Activated CD8-positive, alpha-beta T cell treated with anti-CD3 and anti-CD28 coated beads, Interleukin-2, amount 10 ng/mL, durations not matched to agents 7 days and 5 days (primary cell): ENCODE measurements at regions not wholly inside any gene's neighbourhood (a gene's known extent, or its start where the extent isn't known, plus 50 kb on each side); places are given as distances from the start of the nearest gene placed in this dataset.

Experiments used
- ATAC-seq: fragments of 150-1000 bp; cut with Tn5 transposase; one replicate; pipeline ENCODE4 v1.10.0; 2021; ENCODE audit warnings: moderate library complexity
- CTCF ChIA-PET: fragments of 350-600 bp; sonication (Branson Sonifier 250); formaldehyde crosslinking; loops from one replicate; lab custom pipeline; 2021; ENCODE audit warnings: antibody characterized with exemption; lab: Charles Lee
- POLR2A ChIA-PET: fragments of 350-600 bp; sonication (Branson Sonifier 250); formaldehyde crosslinking; loops from one replicate; lab custom pipeline; 2021; ENCODE audit warnings: antibody characterized with exemption; lab: Charles Lee
- DNase-seq: peaks from one replicate; pipeline ENCODE4 v3.0.0-alpha.2; 2020
- H3K27ac Mint-ChIP-seq: one replicate; pipeline ENCODE4 v1.8.0; 2021; ENCODE audit warnings: mild to moderate bottlenecking, mixed read lengths
- H3K27me3 Mint-ChIP-seq: one replicate; pipeline ENCODE4 v1.8.0; 2021; ENCODE audit warnings: low read depth, mixed read lengths
- H3K36me3 Mint-ChIP-seq: one replicate; pipeline ENCODE4 v1.8.0; 2021; ENCODE audit warnings: low read depth, mixed read lengths
- H3K4me1 Mint-ChIP-seq: one replicate; pipeline ENCODE4 v1.8.0; 2021; ENCODE audit warnings: low read depth, mixed read lengths
- H3K4me3 Mint-ChIP-seq: one replicate; pipeline ENCODE4 v1.8.0; 2021; ENCODE audit warnings: mild to moderate bottlenecking, mixed read lengths
- H3K9me3 Mint-ChIP-seq: one replicate; pipeline ENCODE4 v1.8.0; 2022; ENCODE audit warnings: mixed read lengths; ENCODE audit not compliant: insufficient read depth

DNA sequence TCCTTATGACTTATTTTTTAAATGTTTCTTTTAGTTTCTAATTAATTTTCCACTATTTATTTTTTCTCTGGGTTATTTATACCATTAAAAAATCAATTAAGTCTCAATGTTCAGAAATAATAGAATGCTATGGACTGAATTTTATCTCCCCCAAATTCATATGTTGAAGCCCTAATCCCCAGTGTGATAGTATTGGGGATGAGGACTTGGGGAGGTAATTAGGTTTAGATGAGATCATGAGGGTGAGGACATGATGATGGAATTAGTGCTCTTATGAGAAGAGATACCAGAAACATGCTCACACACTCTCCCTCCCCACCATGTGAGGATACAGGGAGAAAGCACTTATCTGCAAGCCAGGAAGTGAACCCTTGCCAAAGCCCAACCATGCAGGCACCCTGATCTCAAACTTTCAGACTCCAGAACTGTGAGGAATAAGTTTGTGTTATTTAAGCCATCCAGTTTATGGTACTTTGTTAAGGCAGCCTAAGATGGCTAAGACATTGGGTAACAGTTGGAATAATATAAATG lies 202.6 kb downstream of the MDFIC start:
- H3K4me3 Mint-ChIP-seq, result no peak overlapping the region
- POLR2A ChIA-PET, result no interaction called here
- no peak overlapping the region for H3K27ac Mint-ChIP-seq
- ATAC-seq (no peak), DNase-seq (no peak)
- CTCF ChIA-PET, result no interaction called here
- H3K36me3 Mint-ChIP-seq, result no peaks in the 10 kb centered on the region
- no peaks in the 10 kb centered on the region for H3K27me3 Mint-ChIP-seq
- no peaks in the 10 kb centered on the region for H3K9me3 Mint-ChIP-seq
- peaks cover 2% of the 10 kb centered on the region for H3K4me1 Mint-ChIP-seq

DNA sequence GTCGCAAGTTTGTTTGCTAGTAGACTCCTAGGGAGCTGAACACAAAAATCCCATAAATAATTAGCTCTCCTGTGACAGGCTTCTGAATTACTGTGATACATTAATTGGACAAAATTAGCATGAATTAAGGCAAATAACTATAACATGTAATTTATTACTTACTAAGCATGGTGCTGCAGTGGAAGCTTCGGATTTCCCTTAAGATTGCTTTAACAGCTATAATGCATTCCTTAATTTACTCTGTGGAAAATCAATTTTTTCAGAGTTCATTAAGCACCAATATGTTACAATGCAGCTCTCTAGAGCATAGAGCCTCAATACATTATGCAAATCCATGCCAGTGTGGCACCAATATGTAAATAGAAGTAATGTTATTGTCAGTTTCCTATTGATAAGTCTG lies 201.5 kb downstream of the MDFIC start:
- Mint-ChIP-seq H3K4me1 (peaks cover 2% of the 10 kb centered on the region), H3K27me3 (no peaks in the 10 kb centered on the region), H3K36me3 (no peaks in the 10 kb centered on the region), H3K27ac (no peak overlapping the region), H3K9me3 (no peaks in the 10 kb centered on the region), H3K4me3 (no peak overlapping the region)
- ChIA-PET POLR2A (no interaction called here), CTCF (no interaction called here)
- no peak for DNase-seq
- ATAC-seq, result no peak

DNA sequence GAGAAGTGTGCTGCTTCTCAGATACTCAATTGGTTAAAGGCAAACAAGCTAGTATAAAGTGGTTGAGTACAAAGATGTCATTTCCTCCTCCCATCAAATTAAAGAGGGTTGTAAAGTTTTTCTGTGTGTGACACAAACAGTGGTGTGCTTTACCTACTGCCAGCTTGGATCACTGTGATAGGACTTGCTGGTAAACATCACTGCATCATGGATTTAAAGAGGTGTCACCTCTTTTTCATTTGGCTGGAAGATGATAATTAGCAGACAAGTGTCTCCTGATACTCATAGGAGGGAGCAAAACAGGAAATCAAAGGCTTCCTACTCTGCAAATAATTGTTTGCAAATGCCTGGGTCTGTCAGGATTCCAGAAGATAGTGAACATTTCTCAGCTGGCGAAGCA lies 200.5 kb downstream of the MDFIC start:
- Mint-ChIP-seq H3K27ac (no peak overlapping the region), H3K27me3 (no peaks in the 10 kb centered on the region), H3K4me3 (no peak overlapping the region), H3K4me1 (peaks cover 2% of the 10 kb centered on the region), H3K36me3 (no peaks in the 10 kb centered on the region), H3K9me3 (no peaks in the 10 kb centered on the region)
- POLR2A ChIA-PET, result no interaction called here
- CTCF ChIA-PET, result no interaction called here
- no peak for ATAC-seq
- DNase-seq, result no peak

DNA sequence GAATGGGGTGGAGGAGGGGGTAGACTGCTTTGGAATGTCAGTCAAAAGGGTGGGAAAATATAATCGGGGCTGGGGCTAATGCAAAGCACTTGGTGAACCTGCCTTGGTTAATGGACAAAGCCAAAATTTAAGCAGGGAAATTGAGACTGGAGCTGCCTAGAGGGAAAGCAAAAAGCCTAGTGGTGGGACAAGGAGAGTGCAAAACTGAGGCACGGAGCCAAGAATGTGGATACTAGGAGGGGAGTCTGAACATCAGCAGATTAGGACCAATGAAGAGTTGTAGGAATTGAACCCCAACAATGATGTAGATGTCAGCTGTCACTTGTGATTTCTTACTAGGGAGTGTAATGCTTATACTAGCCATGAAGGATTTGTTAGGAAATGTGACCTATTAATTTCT lies 195.9 kb downstream of the MDFIC start:
- no peak overlapping the region for H3K4me3 Mint-ChIP-seq
- CTCF ChIA-PET, result no interaction called here

DNA sequence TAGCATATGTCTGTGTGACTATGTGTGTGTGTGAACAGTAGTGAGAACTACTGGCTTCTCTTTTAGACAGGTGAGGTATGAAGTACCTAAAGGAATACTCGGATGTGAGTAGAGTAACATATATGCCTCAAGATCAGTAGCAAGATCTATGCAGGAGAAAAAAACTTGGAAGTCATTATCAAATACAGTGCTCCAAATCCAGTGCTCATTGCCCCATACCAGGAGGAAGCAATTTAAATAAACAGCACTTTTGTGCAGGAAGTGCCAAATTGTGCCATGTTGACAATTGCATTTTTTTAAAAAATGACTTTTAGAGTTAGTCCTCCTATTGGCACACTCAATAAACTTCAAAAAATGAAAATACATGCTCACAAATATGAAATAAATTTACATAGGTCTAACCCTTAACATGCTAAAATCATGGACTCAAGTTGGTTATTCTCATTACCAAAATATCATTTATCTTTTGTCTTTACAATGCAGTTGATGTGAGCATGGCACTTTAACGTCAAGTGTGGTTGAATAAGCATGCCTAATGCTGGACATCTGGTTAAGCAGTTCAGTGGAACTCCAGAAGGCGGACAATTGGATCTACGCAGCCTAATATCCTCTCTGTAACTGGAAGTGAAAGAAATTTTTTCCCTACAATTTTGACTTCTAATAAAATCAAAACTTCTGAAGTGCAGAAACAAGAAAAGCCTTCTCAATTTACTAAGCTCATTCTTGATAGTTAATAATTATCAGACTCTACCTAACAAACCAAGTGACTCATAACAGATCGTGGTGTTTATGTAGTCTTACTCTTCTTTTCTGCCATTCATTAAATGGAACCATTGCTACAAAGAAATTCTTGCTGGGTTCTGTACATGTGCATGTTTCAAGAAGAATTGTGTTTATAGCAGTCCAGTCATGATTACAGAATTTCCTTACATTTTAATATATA lies 195.2 kb downstream of the MDFIC start:
- Mint-ChIP-seq H3K36me3 (no peaks in the 10 kb centered on the region), H3K27ac (no peak overlapping the region), H3K9me3 (no peaks in the 10 kb centered on the region), H3K4me1 (no peaks in the 10 kb centered on the region), H3K27me3 (peaks cover 12% of the 10 kb centered on the region), H3K4me3 (no peak overlapping the region)
- POLR2A ChIA-PET, result no interaction called here
- no peak for DNase-seq
- CTCF ChIA-PET, result no interaction called here
- no peak for ATAC-seq

More for the DNA sequence above, 195.9 kb downstream of the MDFIC start:
- POLR2A ChIA-PET, result no interaction called here
- Mint-ChIP-seq H3K9me3 (no peaks in the 10 kb centered on the region), H3K36me3 (no peaks in the 10 kb centered on the region), H3K27ac (no peak overlapping the region), H3K4me1 (peaks cover 2% of the 10 kb centered on the region), H3K27me3 (peaks cover 9% of the 10 kb centered on the region)
- no peak for ATAC-seq
- no peak for DNase-seq

DNA sequence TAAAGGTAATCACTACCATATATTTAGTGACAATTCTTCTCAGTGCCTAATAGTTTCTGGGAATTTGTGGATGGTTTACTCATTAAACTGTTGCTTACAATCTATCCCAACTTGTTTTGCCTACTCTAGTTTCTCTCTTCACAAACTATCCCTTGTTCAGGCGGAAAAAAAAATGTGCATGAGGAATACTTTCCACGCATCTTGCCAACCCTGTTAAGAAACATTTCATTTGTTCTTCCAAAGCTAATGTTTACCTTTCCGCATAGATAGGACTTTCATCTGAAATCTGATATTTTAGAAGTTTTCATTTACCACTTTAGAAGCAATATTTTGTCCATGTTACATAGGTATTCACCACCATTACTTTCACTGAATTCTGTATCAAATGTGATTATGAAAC lies 191.9 kb downstream of the MDFIC start:
- DNase-seq (no peak), ATAC-seq (no peak)
- POLR2A ChIA-PET, result no interaction called here
- no peak overlapping the region for H3K4me3 Mint-ChIP-seq
- peaks cover 13% of the 10 kb centered on the region for H3K27me3 Mint-ChIP-seq
- no peaks in the 10 kb centered on the region for H3K9me3 Mint-ChIP-seq
- CTCF ChIA-PET, result no interaction called here
- no peaks in the 10 kb centered on the region for H3K36me3 Mint-ChIP-seq
- no peaks in the 10 kb centered on the region for H3K4me1 Mint-ChIP-seq
- no peak overlapping the region for H3K27ac Mint-ChIP-seq

DNA sequence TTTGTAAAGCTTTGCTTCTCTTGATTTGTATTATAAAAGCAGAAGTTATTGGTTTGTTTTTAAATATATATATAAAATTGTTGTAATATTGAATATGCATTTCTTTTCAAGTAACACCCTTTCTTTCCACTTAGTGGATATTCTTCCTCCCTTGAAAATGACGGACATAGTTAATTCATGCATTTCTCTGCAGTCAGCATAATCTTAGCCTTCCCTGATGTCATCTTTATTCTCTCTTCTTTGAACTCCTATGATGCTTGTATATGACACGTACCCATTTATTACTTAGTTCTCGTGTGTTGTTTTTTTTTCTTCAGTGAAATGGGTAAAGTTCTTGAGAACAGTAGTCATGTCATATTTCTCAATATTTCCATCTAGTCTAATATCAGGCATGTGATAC lies 191.2 kb downstream of the MDFIC start:
- Mint-ChIP-seq H3K27me3 (peaks cover 13% of the 10 kb centered on the region), H3K9me3 (no peaks in the 10 kb centered on the region), H3K27ac (no peak overlapping the region), H3K4me1 (no peaks in the 10 kb centered on the region), H3K4me3 (no peak overlapping the region), H3K36me3 (no peaks in the 10 kb centered on the region)
- ChIA-PET CTCF (no interaction called here), POLR2A (no interaction called here)
- DNase-seq (no peak), ATAC-seq (no peak)

DNA sequence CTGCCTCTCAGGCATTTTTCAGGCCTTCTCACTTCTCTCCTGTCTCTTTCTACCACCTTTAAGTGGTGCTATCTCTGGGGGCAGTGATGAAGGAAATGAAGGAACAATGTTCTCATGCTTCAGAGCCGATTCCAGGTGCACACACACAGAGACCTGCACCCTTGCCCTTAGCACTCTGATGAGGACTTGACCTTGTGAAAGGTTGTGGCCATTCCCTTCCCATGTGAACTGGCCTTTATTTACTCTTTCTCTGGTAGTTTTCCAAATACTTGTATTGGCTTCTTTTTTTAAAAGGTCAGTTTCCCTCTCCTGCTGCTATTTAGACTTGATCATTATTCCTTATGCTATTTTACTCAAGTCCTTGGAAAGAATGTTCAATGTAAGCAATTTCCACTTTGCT lies 188.6 kb downstream of the MDFIC start:
- Mint-ChIP-seq H3K27me3 (peaks cover 7% of the 10 kb centered on the region), H3K9me3 (no peaks in the 10 kb centered on the region), H3K27ac (no peak overlapping the region), H3K4me3 (no peak overlapping the region), H3K36me3 (no peaks in the 10 kb centered on the region), H3K4me1 (no peaks in the 10 kb centered on the region)
- DNase-seq (no peak), ATAC-seq (no peak)
- ChIA-PET CTCF (no interaction called here), POLR2A (no interaction called here)

DNA sequence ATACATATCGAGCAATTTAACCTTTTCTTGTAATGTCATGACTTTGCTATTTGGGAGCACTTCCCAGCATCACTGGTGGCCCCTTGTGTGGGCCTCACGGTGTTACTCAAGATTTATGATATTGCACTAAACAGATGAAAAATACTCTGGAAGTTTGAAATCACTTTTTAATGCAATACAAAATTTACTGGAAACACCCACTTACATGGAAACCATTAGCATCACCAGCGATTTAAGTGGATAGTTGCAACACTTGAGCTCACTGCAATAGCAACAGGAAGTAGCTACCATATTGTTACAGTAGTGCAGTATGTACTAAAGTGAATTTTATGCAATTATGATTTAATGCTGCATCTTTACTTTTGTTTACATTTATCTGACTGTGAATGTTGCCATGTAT lies 184.4 kb downstream of the MDFIC start:
- ATAC-seq (no peak), DNase-seq (no peak)
- Mint-ChIP-seq H3K4me1 (no peaks in the 10 kb centered on the region), H3K27ac (no peak overlapping the region), H3K9me3 (peaks cover 3% of the 10 kb centered on the region), H3K36me3 (no peaks in the 10 kb centered on the region), H3K4me3 (no peak overlapping the region), H3K27me3 (no peaks in the 10 kb centered on the region)
- POLR2A ChIA-PET, result interaction anchor here (1.1 kb wide), 1 partner anchor 19 kb away, joined by 6 read pairs; no protein-coding TSS in a partner anchor
- CTCF ChIA-PET, result no interaction called here

DNA sequence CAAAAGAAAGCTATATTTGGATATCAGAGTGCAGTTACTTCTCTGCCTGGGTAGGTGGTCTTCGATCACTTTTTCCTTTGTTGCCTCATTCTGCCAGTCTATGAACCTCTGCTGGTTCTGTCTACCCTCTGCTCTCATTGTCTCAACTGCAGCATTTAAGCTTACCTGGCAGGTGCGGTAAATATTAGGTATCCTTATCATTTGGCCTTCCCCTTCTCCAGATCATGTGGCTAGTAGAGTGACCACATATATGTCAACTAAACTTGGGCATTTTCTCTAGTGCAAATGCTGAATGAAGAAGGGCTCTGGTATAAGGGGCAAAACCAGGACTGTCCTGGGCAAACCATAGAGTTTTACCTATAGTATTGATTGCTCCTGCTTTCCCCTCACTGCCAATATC lies 180.8 kb downstream of the MDFIC start:
- ATAC-seq (no peak), DNase-seq (no peak)
- no peak overlapping the region for H3K27ac Mint-ChIP-seq
- no peaks in the 10 kb centered on the region for H3K27me3 Mint-ChIP-seq
- CTCF ChIA-PET, result no interaction called here
- POLR2A ChIA-PET, result no interaction called here
- H3K4me3 Mint-ChIP-seq, result no peak overlapping the region
- peaks cover 3% of the 10 kb centered on the region for H3K9me3 Mint-ChIP-seq
- H3K36me3 Mint-ChIP-seq, result no peaks in the 10 kb centered on the region
- H3K4me1 Mint-ChIP-seq, result no peaks in the 10 kb centered on the region

DNA sequence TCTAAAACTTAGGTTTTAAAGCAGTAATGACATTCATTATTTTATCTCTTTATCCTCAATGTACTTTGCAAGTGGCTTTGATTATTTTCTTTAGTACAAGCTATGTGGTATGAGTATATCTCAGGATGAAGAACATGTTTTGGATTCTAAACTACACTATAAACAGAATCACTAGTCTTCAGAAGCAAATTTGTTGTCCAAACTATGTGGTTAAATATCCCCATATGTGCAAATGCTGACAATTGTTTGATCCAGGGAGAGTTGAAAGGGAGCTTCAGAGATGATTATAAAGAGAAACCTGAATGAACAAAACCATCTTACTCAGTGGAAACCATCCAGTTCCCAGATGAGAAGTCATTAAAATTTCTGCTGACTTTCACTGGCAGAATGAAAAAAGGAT lies 179.3 kb downstream of the MDFIC start:
- ChIA-PET CTCF (no interaction called here), POLR2A (no interaction called here)
- DNase-seq (no peak), ATAC-seq (no peak)
- Mint-ChIP-seq H3K36me3 (no peaks in the 10 kb centered on the region), H3K4me1 (peaks cover 2% of the 10 kb centered on the region), H3K4me3 (no peak overlapping the region), H3K27ac (no peak overlapping the region), H3K27me3 (peaks cover 4% of the 10 kb centered on the region), H3K9me3 (peaks cover 3% of the 10 kb centered on the region)

DNA sequence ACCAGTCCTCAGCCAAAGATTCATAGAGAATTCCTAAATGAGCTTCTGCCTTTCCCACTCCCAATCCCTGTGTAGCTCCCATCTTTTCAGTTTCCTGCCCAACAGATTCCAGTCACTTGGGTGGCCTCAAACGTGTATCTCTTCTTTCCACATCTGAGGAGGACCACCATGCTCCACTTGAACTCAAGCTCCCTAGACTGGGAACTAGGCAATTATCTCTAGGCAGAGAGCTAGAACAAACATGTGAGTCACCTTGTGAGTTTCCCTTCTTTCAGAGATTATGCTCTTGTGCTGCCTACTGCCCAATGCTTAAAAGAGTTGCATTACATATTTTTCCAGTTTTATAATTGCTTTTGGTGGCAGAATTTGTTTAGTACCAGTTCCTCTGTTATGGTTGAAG lies 178.0 kb downstream of the MDFIC start:
- Mint-ChIP-seq H3K4me1 (peaks cover 2% of the 10 kb centered on the region), H3K27me3 (peaks cover 4% of the 10 kb centered on the region), H3K36me3 (no peaks in the 10 kb centered on the region), H3K27ac (no peak overlapping the region), H3K9me3 (peaks cover 3% of the 10 kb centered on the region), H3K4me3 (no peak overlapping the region)
- POLR2A ChIA-PET, result no interaction called here
- no peak for DNase-seq
- CTCF ChIA-PET, result no interaction called here
- ATAC-seq, result no peak
